K562 (cell line): ENCODE measurements at regions not wholly inside any gene's neighbourhood (a gene's known extent, or its start where the extent isn't known, plus 50 kb on each side); places are given as distances from the start of the nearest gene placed in this dataset.

Source experiments
- ATAC-seq: fragments of 200-7000 bp; cut with Tn5 transposase; 3 replicates; pipeline ENCODE4 v1.9.1; 2020; ENCODE audit warnings: moderate library complexity
- BruUV-seq: library from RNA; stranded (reverse); fragments of 400-500 nt; replicated peaks from 2 replicates; lab custom pipeline; 2021; lab: Mats Ljungman, UMichigan
- CTCF ChIA-PET: fragments of 300-600 bp; formaldehyde crosslinking; extraction: SDS; loops from one replicate; lab custom pipeline; 2021; ENCODE audit warnings: low intra/inter-chr PET ratio; lab: Yijun Ruan, JAX
- POLR2A ChIA-PET: fragments of 300-600, 350-650 bp; sonication (Branson Sonifier 250); formaldehyde crosslinking; extraction: SDS; loops from one replicate; lab custom pipeline; 2021; ENCODE audit warnings: antibody characterized with exemption, inconsistent platforms; lab: Yijun Ruan, JAX
- DNase-seq, 4 experiments: peaks; one replicate each; pipeline versions ENCODE4 v3.0.0 to v3.0.0-alpha.2; 2011 to 2018; ENCODE audit warnings: low spot score in 3 of 4, mixed read lengths in 3 of 4; ENCODE audit errors: extremely low read depth in 1 of 4
- FAIRE-seq: peaks from 2 replicates; lab custom pipeline; 2011; peaks lifted over from hg19 to GRCh38; lab: Jason Lieb, UNC
- H2AFZ ChIP-seq: 2 replicates; pipeline ENCODE4 v1.6.0; 2011; ENCODE audit warnings: low read depth, low read length, control low read depth, inconsistent platforms
- H3K27ac ChIP-seq: fragments of 200-600 bp; 3 replicates; pipeline ENCODE4 v1.8.0; 2011; ENCODE audit warnings: low read depth, mild to moderate bottlenecking, control low read depth, inconsistent platforms, low read length, moderate library complexity, mixed read lengths; ENCODE audit errors: extremely low read depth
- H3K27me3 ChIP-seq, 2 experiments: fragments of 300-600 bp in 1 of 2; 2 replicates in 1 of 2; 3 replicates in 1 of 2; pipeline versions ENCODE4 v1.6.0 to v1.8.0; 2011; ENCODE audit warnings: inconsistent platforms in 2 of 2, low read length in 2 of 2, mild to moderate bottlenecking in 1 of 2, mixed read lengths in 1 of 2, moderate library complexity in 1 of 2; ENCODE audit not compliant: control insufficient read depth in 2 of 2, insufficient read depth in 2 of 2
- H3K36me3 ChIP-seq: fragments of 300-600 bp; 3 replicates; pipeline ENCODE4 v1.8.0; 2011; ENCODE audit warnings: mild to moderate bottlenecking, low read length, inconsistent platforms; ENCODE audit not compliant: control insufficient read depth, insufficient read depth
- H3K4me1 ChIP-seq, 2 experiments: fragments of 200-600 bp in 1 of 2; replicated peaks in 1 of 2; 2 replicates in 1 of 2; 3 replicates in 1 of 2; pipeline versions ENCODE4 v1.5.1 to v1.8.0; 2011; ENCODE audit warnings: inconsistent platforms in 2 of 2, low read length in 2 of 2, mild to moderate bottlenecking in 1 of 2, mixed read lengths in 1 of 2, moderate library complexity in 1 of 2; ENCODE audit not compliant: control insufficient read depth in 2 of 2, insufficient read depth in 2 of 2
- H3K4me2 ChIP-seq: 2 replicates; pipeline ENCODE4 v1.6.1; 2011; ENCODE audit warnings: low read length, control low read depth, inconsistent platforms, mixed read lengths; ENCODE audit not compliant: insufficient read depth
- H3K4me3 ChIP-seq: fragments of 200-600 bp; sonication (generic), shearing (Covaris generic); 2 replicates; pipeline ENCODE4 v1.5.1; 2016; ENCODE audit warnings: control low read depth, inconsistent platforms
- H3K79me2 ChIP-seq: fragments of 200-600 bp; 3 replicates; pipeline ENCODE4 v1.8.0; 2011; ENCODE audit warnings: low read length, inconsistent platforms; ENCODE audit not compliant: control insufficient read depth, insufficient read depth
- H3K9ac ChIP-seq, 2 experiments: 2 replicates each; pipeline versions ENCODE4 v1.6.0 to v1.6.1; 2011; ENCODE audit warnings: low read depth in 2 of 2, low read length in 2 of 2, control low read depth in 1 of 2, inconsistent platforms in 1 of 2, mild to moderate bottlenecking in 1 of 2, mixed read lengths in 1 of 2; ENCODE audit not compliant: insufficient read depth in 1 of 2
- H3K9me1 ChIP-seq: one replicate; pipeline ENCODE4 v1.6.0; 2011; ENCODE audit warnings: inconsistent platforms, mild to moderate bottlenecking, low read length, moderate library complexity; ENCODE audit not compliant: control insufficient read depth, insufficient read depth
- H3K9me3 ChIP-seq: replicated peaks from 2 replicates; pipeline ENCODE4 v1.5.1; 2011; ENCODE audit warnings: low read depth, low read length, inconsistent platforms; ENCODE audit not compliant: control insufficient read depth, insufficient read depth
- H4K20me1 ChIP-seq: replicated peaks from 2 replicates; pipeline ENCODE4 v1.6.1; 2011; ENCODE audit warnings: low read length, inconsistent platforms, mixed read lengths; ENCODE audit not compliant: control insufficient read depth, insufficient read depth
- BACH1 ChIP-seq: fragments of 200-800 bp; sonication (Bioruptor generic); IDR thresholded peaks from 2 replicates; pipeline ENCODE4 v1.6.1; 2016; ENCODE audit warnings: missing genetic modification characterization, missing compliant biosample characterization
- GATAD2B ChIP-seq: fragments of 450-650 bp; IDR thresholded peaks from 2 replicates; pipeline ENCODE4 v1.6.1; 2017; ENCODE audit warnings: mild to moderate bottlenecking, borderline replicate concordance
- ILF3 ChIP-seq: fragments of 450-650 bp; IDR thresholded peaks from 2 replicates; pipeline ENCODE4 v1.6.1; 2018; ENCODE audit warnings: antibody characterized with exemption, mild to moderate bottlenecking, moderate library complexity, borderline replicate concordance
- RBM22 ChIP-seq: fragments of 200-400 bp; formaldehyde crosslinking; IDR thresholded peaks from 2 replicates; pipeline ENCODE4 v1.6.1; 2018; ENCODE audit warnings: low read length, low read depth; ENCODE audit not compliant: poor library complexity, severe bottlenecking
- SMAD4 ChIP-seq: fragments of 250-450 bp; sonication (Bioruptor Pico); conservative IDR thresholded peaks from 2 replicates; pipeline ENCODE4 v1.8.0; 2021; ENCODE audit warnings: inconsistent platforms, mild to moderate bottlenecking, moderate library complexity
- TCFL5 ChIP-seq: fragments of 250-450 bp; sonication (Bioruptor Pico); conservative IDR thresholded peaks from 2 replicates; pipeline ENCODE4 v1.6.1; 2021; ENCODE audit warnings: mild to moderate bottlenecking, moderate library complexity, matching md5 sums
- TFAM ChIP-seq: fragments of 250-450 bp; sonication (Bioruptor Pico); conservative IDR thresholded peaks from 2 replicates; pipeline ENCODE4 v1.5.0; 2021; ENCODE audit warnings: mild to moderate bottlenecking, moderate library complexity
- YBX1 ChIP-seq: fragments of 450-650 bp; IDR thresholded peaks from 2 replicates; pipeline ENCODE4 v1.7.1; 2016; ENCODE audit warnings: mild to moderate bottlenecking
- ZNF695 ChIP-seq: fragments of 450-650 bp; formaldehyde crosslinking; IDR thresholded peaks from 2 replicates; pipeline ENCODE4 v1.4.0; 2020; ENCODE audit warnings: mild to moderate bottlenecking, moderate library complexity
- WGBS: fragments of 100-300 bp; shearing (Covaris generic); methylation state at CpG from one replicate; pipeline ENCODE4 v1.1.6; 2016; ENCODE audit warnings: low coverage, mixed read lengths; ENCODE audit not compliant: insufficient coverage; ENCODE audit errors: missing lambda C conversion rate; 5-methylcytosine and 5-hydroxymethylcytosine counted together
- in situ Hi-C: fragments of 300-500 bp; cut with MboI; formaldehyde crosslinking; loops from 4 replicates; pipeline ENCODE4 v1.15.0; 2018; ENCODE audit warnings: inconsistent platforms, mixed read lengths
- intact Hi-C: fragments of 100-400 bp; cut with micrococcal nuclease; formaldehyde crosslinking; loops from 2 replicates; pipeline ENCODE4 v1.14.2; 2022
- TF ChIP-seq, protein P1 (sequence below): sonication (generic); formaldehyde crosslinking; IDR thresholded peaks from 2 replicates; pipeline ENCODE4 v1.8.1; 2023; ENCODE audit warnings: mild to moderate bottlenecking, missing genetic modification reagents

DNA sequence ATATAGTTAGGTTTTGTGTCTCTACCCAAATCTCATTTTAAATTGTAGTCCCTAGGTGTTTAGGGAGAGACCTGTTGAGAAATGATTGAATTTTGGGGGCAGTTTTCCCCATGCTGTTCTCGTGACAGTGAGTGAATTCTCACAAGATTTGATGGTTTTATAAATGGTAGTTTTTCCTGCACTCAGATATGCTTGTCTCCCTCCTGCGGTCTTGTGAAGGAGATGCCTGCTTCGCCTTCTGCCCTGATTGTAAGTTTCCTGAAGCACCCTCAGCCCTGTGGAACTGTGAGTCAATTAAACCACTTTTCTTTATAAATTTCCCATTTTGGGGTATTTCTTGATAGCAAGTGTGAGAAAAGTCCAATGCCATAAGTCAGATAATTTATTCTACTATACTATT is 1977.5 kb upstream of the PCDH20 start (continued):
- TF ChIP-seq, protein P1, sequence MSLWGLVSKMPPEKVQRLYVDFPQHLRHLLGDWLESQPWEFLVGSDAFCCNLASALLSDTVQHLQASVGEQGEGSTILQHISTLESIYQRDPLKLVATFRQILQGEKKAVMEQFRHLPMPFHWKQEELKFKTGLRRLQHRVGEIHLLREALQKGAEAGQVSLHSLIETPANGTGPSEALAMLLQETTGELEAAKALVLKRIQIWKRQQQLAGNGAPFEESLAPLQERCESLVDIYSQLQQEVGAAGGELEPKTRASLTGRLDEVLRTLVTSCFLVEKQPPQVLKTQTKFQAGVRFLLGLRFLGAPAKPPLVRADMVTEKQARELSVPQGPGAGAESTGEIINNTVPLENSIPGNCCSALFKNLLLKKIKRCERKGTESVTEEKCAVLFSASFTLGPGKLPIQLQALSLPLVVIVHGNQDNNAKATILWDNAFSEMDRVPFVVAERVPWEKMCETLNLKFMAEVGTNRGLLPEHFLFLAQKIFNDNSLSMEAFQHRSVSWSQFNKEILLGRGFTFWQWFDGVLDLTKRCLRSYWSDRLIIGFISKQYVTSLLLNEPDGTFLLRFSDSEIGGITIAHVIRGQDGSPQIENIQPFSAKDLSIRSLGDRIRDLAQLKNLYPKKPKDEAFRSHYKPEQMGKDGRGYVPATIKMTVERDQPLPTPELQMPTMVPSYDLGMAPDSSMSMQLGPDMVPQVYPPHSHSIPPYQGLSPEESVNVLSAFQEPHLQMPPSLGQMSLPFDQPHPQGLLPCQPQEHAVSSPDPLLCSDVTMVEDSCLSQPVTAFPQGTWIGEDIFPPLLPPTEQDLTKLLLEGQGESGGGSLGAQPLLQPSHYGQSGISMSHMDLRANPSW (CRISPR knock-in tag) = no peak

DNA sequence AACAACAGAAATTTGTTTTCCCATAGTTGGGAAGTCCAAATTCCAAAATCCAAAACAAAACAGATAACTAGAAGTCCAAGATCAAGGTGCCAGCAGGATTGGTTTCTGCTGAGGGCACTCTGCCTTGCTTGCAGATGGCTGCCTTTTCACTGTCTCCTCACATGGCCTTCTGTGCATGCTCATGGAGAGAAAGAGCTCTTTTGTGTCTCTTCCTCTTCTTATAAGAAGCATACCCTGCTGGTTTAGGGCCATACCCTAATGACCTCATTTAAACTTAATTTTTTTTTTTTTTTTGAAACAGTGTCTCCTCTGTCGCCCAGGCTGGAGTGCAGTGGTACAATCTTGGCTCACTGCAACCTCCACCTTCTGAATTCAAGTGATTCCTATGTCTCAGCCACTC is 1974.1 kb upstream of the PCDH20 start:
- Histone ChIP-seq H4K20me1 (no peaks in the 10 kb centered on the region), H2AFZ (no peak overlapping the region), H3K9me1 (no peaks in the 10 kb centered on the region), H3K27me3 (no peaks in the 10 kb centered on the region), H3K36me3 (no peaks in the 10 kb centered on the region), H3K27ac (no peak overlapping the region), H3K4me3 (no peak overlapping the region), H3K9ac (no peak overlapping the region), H3K79me2 (no peaks in the 10 kb centered on the region), H3K9me3 (no peaks in the 10 kb centered on the region), H3K4me2 (no peak overlapping the region), H3K4me1 (no peaks in the 10 kb centered on the region)
- TF ChIP-seq ILF3 (no peak), SMAD4 (no peak), TCFL5 (no peak), YBX1 (no peak), GATAD2B (no peak), BACH1 (tag) (no peak), ZNF695 (CRISPR knock-in tag) (no peak), RBM22 (no peak), TFAM (CRISPR knock-in tag) (no peak)
- no TSS peak for BruUV-seq
- CTCF ChIA-PET = no interaction called here
- POLR2A ChIA-PET = no interaction called here
- intact Hi-C loops (no loop called here), in situ Hi-C loops (no loop called here)
- 0% methylated on average over 1 of the region's 1 CpG for WGBS
- FAIRE-seq = no peak
- DNase-seq = no peak
- ATAC-seq = no peak
